GM23248 (cell line): ENCODE measurements at regions not wholly inside any gene's neighbourhood (a gene's known extent, or its start where the extent isn't known, plus 50 kb on each side); places are given as distances from the start of the nearest gene placed in this dataset.

Experiments used
- EZH2 ChIP-seq: fragments of 200-600 bp; sonication (generic); IDR thresholded peaks from 2 replicates; pipeline ENCODE4 v1.6.1; 2018; ENCODE audit warnings: antibody characterized with exemption, mild to moderate bottlenecking; ENCODE audit not compliant: insufficient read depth, poor library complexity, severe bottlenecking
- EZH2phosphoT487 ChIP-seq: fragments of 200-600 bp; sonication (generic); IDR thresholded peaks from 2 replicates; pipeline ENCODE4 v1.6.1; 2018; ENCODE audit warnings: antibody characterized with exemption, moderate library complexity, mild to moderate bottlenecking, low read depth; ENCODE audit not compliant: insufficient read depth

DNA sequence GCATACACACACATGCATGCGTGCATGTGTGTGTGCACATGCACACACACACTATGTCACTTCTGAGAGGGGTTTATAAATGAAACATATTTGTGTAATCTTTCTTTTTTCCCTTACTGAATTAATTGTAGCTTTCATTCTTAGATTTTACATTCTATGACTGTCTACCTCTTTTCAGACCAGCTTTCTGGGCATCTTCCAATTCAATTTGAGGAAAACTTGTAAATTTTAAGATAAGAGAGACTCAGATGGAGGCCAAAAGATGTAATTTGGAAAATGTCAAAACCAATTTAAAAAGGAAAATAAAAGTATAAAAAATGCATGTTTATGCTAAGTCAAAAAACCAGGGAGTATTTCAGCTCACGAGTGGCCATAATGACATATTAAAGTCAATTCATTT, 594.5 kb downstream of the OLFM4 start:
- TF ChIP-seq EZH2, result no peak
- no peak for TF ChIP-seq EZH2phosphoT487
